ENCODE measurements at regions not wholly inside any gene's neighbourhood (a gene's known extent, or its start where the extent isn't known, plus 50 kb on each side); places are given as distances from the start of the nearest gene placed in this dataset.

GRCh38 chr3:77718311-77718710 lies 678.4 kb downstream of the ROBO2 start:
- no peak for TF ChIP-seq CTCF (IDR thresholded peaks at IDR 0.05)
- TF ChIP-seq POLR2A (IDR thresholded peaks at IDR 0.05) = no peak

All from vagina (tissue), 2 donors.